NT2/D1 (cell line): ENCODE measurements at regions not wholly inside any gene's neighbourhood (a gene's known extent, or its start where the extent isn't known, plus 50 kb on each side); places are given as distances from the start of the nearest gene placed in this dataset.

Experiments used
- SUZ12 ChIP-seq: IDR thresholded peaks from 2 replicates; pipeline ENCODE4 v1.6.1; 2011; ENCODE audit not compliant: insufficient read length, insufficient read depth; ENCODE audit errors: extremely low read depth
- YY1 ChIP-seq: IDR thresholded peaks from 2 replicates; pipeline ENCODE4 v1.6.1; 2011; ENCODE audit not compliant: insufficient read length, insufficient read depth

- TF ChIP-seq YY1, result no peak
- TF ChIP-seq SUZ12, result no peak
These were observed 206.1 kb downstream of the TTLL2 start for GRCh38 chr6:167530951-167531350.
